ENCODE measurements at regions not wholly inside any gene's neighbourhood (a gene's known extent, or its start where the extent isn't known, plus 50 kb on each side); places are given as distances from the start of the nearest gene placed in this dataset.

DNA sequence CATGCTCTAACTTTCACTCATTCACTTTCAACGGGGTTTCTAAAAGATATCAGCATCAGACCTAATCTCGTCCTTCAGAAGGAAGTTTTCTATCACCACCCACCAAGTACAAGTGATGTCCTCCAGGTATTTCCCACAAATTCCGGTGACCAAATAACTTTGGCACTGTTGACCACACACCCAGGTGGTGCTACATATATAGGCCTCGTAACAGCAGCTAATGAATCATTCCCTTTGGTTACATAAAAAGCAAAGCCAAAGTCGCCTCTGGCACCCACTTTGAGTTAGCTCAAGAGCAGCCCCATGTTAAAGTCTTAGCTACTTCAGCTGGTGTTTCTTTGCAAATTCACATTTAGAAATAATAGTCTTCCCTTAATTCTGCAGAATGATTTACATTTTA lies 138.2 kb upstream of the OSR1 start:
- TF ChIP-seq, protein P1, sequence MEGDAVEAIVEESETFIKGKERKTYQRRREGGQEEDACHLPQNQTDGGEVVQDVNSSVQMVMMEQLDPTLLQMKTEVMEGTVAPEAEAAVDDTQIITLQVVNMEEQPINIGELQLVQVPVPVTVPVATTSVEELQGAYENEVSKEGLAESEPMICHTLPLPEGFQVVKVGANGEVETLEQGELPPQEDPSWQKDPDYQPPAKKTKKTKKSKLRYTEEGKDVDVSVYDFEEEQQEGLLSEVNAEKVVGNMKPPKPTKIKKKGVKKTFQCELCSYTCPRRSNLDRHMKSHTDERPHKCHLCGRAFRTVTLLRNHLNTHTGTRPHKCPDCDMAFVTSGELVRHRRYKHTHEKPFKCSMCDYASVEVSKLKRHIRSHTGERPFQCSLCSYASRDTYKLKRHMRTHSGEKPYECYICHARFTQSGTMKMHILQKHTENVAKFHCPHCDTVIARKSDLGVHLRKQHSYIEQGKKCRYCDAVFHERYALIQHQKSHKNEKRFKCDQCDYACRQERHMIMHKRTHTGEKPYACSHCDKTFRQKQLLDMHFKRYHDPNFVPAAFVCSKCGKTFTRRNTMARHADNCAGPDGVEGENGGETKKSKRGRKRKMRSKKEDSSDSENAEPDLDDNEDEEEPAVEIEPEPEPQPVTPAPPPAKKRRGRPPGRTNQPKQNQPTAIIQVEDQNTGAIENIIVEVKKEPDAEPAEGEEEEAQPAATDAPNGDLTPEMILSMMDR (IDR thresholded peaks at IDR 0.05; ENCODE audit: low read depth, low read length, poor library complexity, severe bottlenecking) = no peak
- no peak for TF ChIP-seq EZH2phosphoT487 (IDR thresholded peaks at IDR 0.05; ENCODE audit: borderline replicate concordance, low read length)

All from DOHH2 (cell line).